Esophagus squamous epithelium (tissue), 5 donors: ENCODE measurements at regions not wholly inside any gene's neighbourhood (a gene's known extent, or its start where the extent isn't known, plus 50 kb on each side); places are given as distances from the start of the nearest gene placed in this dataset.

Source experiments
- DNase-seq: peaks from one replicate; lab custom pipeline; 2025; lab: John Stamatoyannopoulos, UW
- H3K27ac ChIP-seq, 4 donors: fragments of 200-600 bp; sonication (generic); one replicate each; pipeline ENCODE4 v1.5.1; 2016 to 2019; ENCODE audit warnings: mild to moderate bottlenecking in 1 of 4
- H3K27me3 ChIP-seq, 4 donors: fragments of 200-600 bp; sonication (generic); 1 replicate in 3 of 4; 2 replicates in 1 of 4; pipeline versions ENCODE4 v1.5.1 to v1.6.0; 2017 to 2021; ENCODE audit warnings: antibody characterized with exemption in 1 of 4
- H3K36me3 ChIP-seq, 3 donors: fragments of 200-600 bp; sonication (generic); one replicate each; pipeline ENCODE4 v1.5.1; 2016 to 2019
- H3K4me1 ChIP-seq, 3 donors: fragments of 200-600 bp; sonication (generic); one replicate each; pipeline ENCODE4 v1.5.1; 2017 to 2019
- H3K4me3 ChIP-seq, 4 donors: fragments of 200-600 bp; sonication (generic); 1 replicate in 3 of 4; 2 replicates in 1 of 4; pipeline ENCODE4 v1.5.1; 2016 to 2019; ENCODE audit warnings: mild to moderate bottlenecking in 2 of 4, moderate library complexity in 1 of 4
- H3K9me3 ChIP-seq, 3 donors: fragments of 200-600 bp; sonication (generic); one replicate each; pipeline ENCODE4 v1.5.1; 2016 to 2019
- CTCF ChIP-seq, 6 experiments: fragments of 450-650 bp in 4 of 6; fragments of 200-600 bp in 2 of 6; sonication (generic) in 2 of 6; IDR thresholded peaks; one replicate each; pipeline ENCODE4 v1.5.1; 2016 to 2019; ENCODE audit warnings: antibody characterized with exemption in 6 of 6, mild to moderate bottlenecking in 4 of 6, moderate library complexity in 4 of 6
- POLR2A ChIP-seq, 4 donors: fragments of 450-650 bp; IDR thresholded peaks; one replicate each; pipeline ENCODE4 v1.6.1; 2017; ENCODE audit warnings: antibody characterized with exemption in 4 of 4, mild to moderate bottlenecking in 4 of 4, moderate library complexity in 3 of 4
- WGBS, 2 donors: methylation state at CpG; one replicate each; pipeline ENCODE4 v1.1.5; 2018; 5-methylcytosine and 5-hydroxymethylcytosine counted together
- intact Hi-C: fragments of 100-400 bp; cut with DNase I; formaldehyde crosslinking; loops from one replicate; pipeline ENCODE4 v1.15.0; 2022
- donor health status: DM: yes; HTN: yes; CAD: no.

GRCh38 chr1:208460823-208461222, 216.6 kb upstream of the PLXNA2 start:
- DNase-seq, result no peak
- Histone ChIP-seq H3K36me3 (no peaks in the 10 kb centered on the region), H3K27ac (no peak overlapping the region), H3K9me3 (no peaks in the 10 kb centered on the region), H3K4me1 (peaks cover 0 to 3% (median 0%) of the 10 kb centered on the region in 3 donors), H3K27me3 (no peaks in the 10 kb centered on the region), H3K4me3 (no peak overlapping the region)
- intact Hi-C loops, result no loop called here
- WGBS, 2 donors, result 66 to 75% methylated on average over 3 of the region's 3 CpGs
- no peak for TF ChIP-seq CTCF (IDR thresholded peaks at IDR 0.05)
- no peak for TF ChIP-seq POLR2A (IDR thresholded peaks at IDR 0.05)

GRCh38 chr1:208461680-208462079, 217.5 kb upstream of the PLXNA2 start:
- intact Hi-C loops, result no loop called here
- TF ChIP-seq CTCF (IDR thresholded peaks at IDR 0.05), result peak in 3 of 6 experiments; percentile 12 to 41 (median 12)
- TF ChIP-seq POLR2A (IDR thresholded peaks at IDR 0.05), result no peak
- Histone ChIP-seq H3K4me3 (no peak overlapping the region), H3K4me1 (no peaks in the 10 kb centered on the region), H3K9me3 (no peaks in the 10 kb centered on the region), H3K36me3 (no peaks in the 10 kb centered on the region), H3K27ac (no peak overlapping the region), H3K27me3 (no peaks in the 10 kb centered on the region)
- DNase-seq, result no peak
- 83 to 95% methylated on average over 4 of the region's 4 CpGs for WGBS, 2 donors

GRCh38 chr1:208462761-208463160, 218.6 kb upstream of the PLXNA2 start:
- Histone ChIP-seq H3K4me1 (no peaks in the 10 kb centered on the region), H3K36me3 (no peaks in the 10 kb centered on the region), H3K9me3 (no peaks in the 10 kb centered on the region), H3K27me3 (no peaks in the 10 kb centered on the region), H3K27ac (no peak overlapping the region), H3K4me3 (no peak overlapping the region)
- WGBS, 2 donors, result 85 to 88% methylated on average over 6 of the region's 6 CpGs
- DNase-seq, result no peak
- intact Hi-C loops, result no loop called here
- no peak for TF ChIP-seq POLR2A (IDR thresholded peaks at IDR 0.05)
- TF ChIP-seq CTCF (IDR thresholded peaks at IDR 0.05), result no peak

GRCh38 chr1:208465266-208465665, 221.1 kb upstream of the PLXNA2 start:
- TF ChIP-seq CTCF (IDR thresholded peaks at IDR 0.05) (no peak), POLR2A (IDR thresholded peaks at IDR 0.05) (no peak)
- no peaks in the 10 kb centered on the region for H3K36me3 ChIP-seq
- no peaks in the 10 kb centered on the region for H3K27me3 ChIP-seq
- DNase-seq, result no peak
- no peaks in the 10 kb centered on the region for H3K9me3 ChIP-seq
- H3K27ac ChIP-seq, result no peak overlapping the region
- intact Hi-C loops, result no loop called here
- H3K4me3 ChIP-seq, result no peak overlapping the region
- 75 to 81% methylated on average over 3 of the region's 3 CpGs for WGBS, 2 donors
- H3K4me1 ChIP-seq, result no peaks in the 10 kb centered on the region

- no peaks in the 10 kb centered on the region for H3K27me3 ChIP-seq
- H3K27ac ChIP-seq, result no peak overlapping the region
- DNase-seq, result no peak
- H3K36me3 ChIP-seq, result no peaks in the 10 kb centered on the region
- no peak overlapping the region for H3K4me3 ChIP-seq
- H3K4me1 ChIP-seq, result no peaks in the 10 kb centered on the region
- intact Hi-C loops, result no loop called here
- TF ChIP-seq CTCF (IDR thresholded peaks at IDR 0.05) (no peak), POLR2A (IDR thresholded peaks at IDR 0.05) (no peak)
- no peaks in the 10 kb centered on the region for H3K9me3 ChIP-seq
- 81 to 84% methylated on average over 4 of the region's 4 CpGs for WGBS, 2 donors
Observed at GRCh38 chr1:208465786-208466590, 221.8 kb upstream of the PLXNA2 start.
